Type B pancreatic cell (in vitro differentiated cells): ENCODE measurements at regions not wholly inside any gene's neighbourhood (a gene's known extent, or its start where the extent isn't known, plus 50 kb on each side); places are given as distances from the start of the nearest gene placed in this dataset.

Experiments
- DNase-seq: peaks from one replicate; pipeline ENCODE4 v3.0.0; 2021; ENCODE audit warnings: mixed read lengths; ENCODE audit not compliant: unreplicated experiment; ENCODE audit errors: extremely low spot score
- H3K27ac Mint-ChIP-seq: 2 replicates; pipeline ENCODE4 v1.8.0; 2021; ENCODE audit warnings: mild to moderate bottlenecking, mixed read lengths
- H3K27me3 Mint-ChIP-seq: 2 replicates; pipeline ENCODE4 v1.8.0; 2021; ENCODE audit warnings: mixed read lengths
- H3K36me3 Mint-ChIP-seq: 2 replicates; pipeline ENCODE4 v1.8.0; 2021; ENCODE audit warnings: mixed read lengths
- H3K4me1 Mint-ChIP-seq: one replicate; pipeline ENCODE4 v1.8.0; 2021; ENCODE audit warnings: mixed read lengths; ENCODE audit not compliant: unreplicated experiment
- H3K4me3 Mint-ChIP-seq: 2 replicates; pipeline ENCODE4 v1.8.0; 2021; ENCODE audit warnings: mild to moderate bottlenecking, mixed read lengths
- H3K9me3 Mint-ChIP-seq: 2 replicates; pipeline ENCODE4 v1.8.0; 2021; ENCODE audit warnings: mixed read lengths
- CTCF ChIP-seq: fragments of 200-600 bp; sonication (generic); conservative IDR thresholded peaks from 2 replicates; pipeline ENCODE4 v1.5.0; 2021; ENCODE audit warnings: antibody characterized with exemption, mild to moderate bottlenecking

GRCh38 chr9:96079779-96080178, 204.3 kb downstream of the ERCC6L2 start:
- no peaks in the 10 kb centered on the region for H3K9me3 Mint-ChIP-seq
- H3K4me3 Mint-ChIP-seq, result no peak overlapping the region
- TF ChIP-seq CTCF, result no peak
- H3K4me1 Mint-ChIP-seq, result peaks cover 30% of the 10 kb centered on the region
- no peak overlapping the region for H3K27ac Mint-ChIP-seq
- no peaks in the 10 kb centered on the region for H3K27me3 Mint-ChIP-seq
- no peaks in the 10 kb centered on the region for H3K36me3 Mint-ChIP-seq
- no peak for DNase-seq

- no peak overlapping the region for H3K27ac Mint-ChIP-seq
These were observed 203.5 kb downstream of the ERCC6L2 start for GRCh38 chr9:96078897-96079490.

DNA sequence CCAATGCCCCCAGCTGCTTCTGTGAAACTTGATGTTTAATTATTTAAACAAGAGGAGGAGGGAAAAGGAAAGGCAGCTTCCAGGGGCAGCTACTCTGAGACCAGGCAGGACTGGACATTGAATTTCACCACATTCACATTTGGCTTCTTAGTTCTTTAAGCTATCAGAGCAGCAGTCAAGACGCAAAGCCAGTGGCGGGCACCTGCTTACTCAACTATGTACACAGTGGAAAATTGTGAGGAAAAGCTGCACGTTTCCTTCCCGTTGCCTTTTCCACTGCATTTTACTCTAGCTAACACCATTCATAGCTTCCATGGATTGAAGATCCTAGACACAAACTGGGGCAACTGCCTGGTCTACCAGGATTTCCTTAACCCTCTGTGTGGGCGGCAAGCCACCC, 200.3 kb downstream of the ERCC6L2 start:
- peaks cover 37% of the 10 kb centered on the region for H3K4me1 Mint-ChIP-seq
- no peak for DNase-seq
- no peaks in the 10 kb centered on the region for H3K36me3 Mint-ChIP-seq
- H3K27me3 Mint-ChIP-seq, result no peaks in the 10 kb centered on the region
- H3K4me3 Mint-ChIP-seq, result no peak overlapping the region
- H3K9me3 Mint-ChIP-seq, result no peaks in the 10 kb centered on the region
- no peak overlapping the region for H3K27ac Mint-ChIP-seq
- no peak for TF ChIP-seq CTCF

More at GRCh38 chr9:96078897-96079490, 203.5 kb downstream of the ERCC6L2 start:
- H3K36me3 Mint-ChIP-seq, result no peaks in the 10 kb centered on the region
- TF ChIP-seq CTCF, result no peak
- no peaks in the 10 kb centered on the region for H3K9me3 Mint-ChIP-seq
- H3K4me3 Mint-ChIP-seq, result no peak overlapping the region
- H3K27me3 Mint-ChIP-seq, result no peaks in the 10 kb centered on the region
- DNase-seq, result no peak
- peaks cover 27% of the 10 kb centered on the region for H3K4me1 Mint-ChIP-seq

GRCh38 chr9:96075111-96075510, 199.6 kb downstream of the ERCC6L2 start:
- H3K4me3 Mint-ChIP-seq, result no peak overlapping the region
- no peak overlapping the region for H3K27ac Mint-ChIP-seq
- H3K9me3 Mint-ChIP-seq, result no peaks in the 10 kb centered on the region
- no peaks in the 10 kb centered on the region for H3K36me3 Mint-ChIP-seq
- peaks cover 37% of the 10 kb centered on the region for H3K4me1 Mint-ChIP-seq
- no peak for TF ChIP-seq CTCF
- DNase-seq, result no peak
- no peaks in the 10 kb centered on the region for H3K27me3 Mint-ChIP-seq

- Mint-ChIP-seq H3K27ac (peak overlapping the region; percentile 53), H3K4me1 (peaks cover 42% of the 10 kb centered on the region), H3K4me3 (peak overlapping the region; percentile 13), H3K36me3 (no peaks in the 10 kb centered on the region), H3K27me3 (no peaks in the 10 kb centered on the region), H3K9me3 (no peaks in the 10 kb centered on the region)
- no peak for DNase-seq
- TF ChIP-seq CTCF, result no peak
These were observed 198.3 kb downstream of the ERCC6L2 start for GRCh38 chr9:96073531-96074480.
